ENCODE measurements at regions not wholly inside any gene's neighbourhood (a gene's known extent, or its start where the extent isn't known, plus 50 kb on each side); places are given as distances from the start of the nearest gene placed in this dataset.

DNA sequence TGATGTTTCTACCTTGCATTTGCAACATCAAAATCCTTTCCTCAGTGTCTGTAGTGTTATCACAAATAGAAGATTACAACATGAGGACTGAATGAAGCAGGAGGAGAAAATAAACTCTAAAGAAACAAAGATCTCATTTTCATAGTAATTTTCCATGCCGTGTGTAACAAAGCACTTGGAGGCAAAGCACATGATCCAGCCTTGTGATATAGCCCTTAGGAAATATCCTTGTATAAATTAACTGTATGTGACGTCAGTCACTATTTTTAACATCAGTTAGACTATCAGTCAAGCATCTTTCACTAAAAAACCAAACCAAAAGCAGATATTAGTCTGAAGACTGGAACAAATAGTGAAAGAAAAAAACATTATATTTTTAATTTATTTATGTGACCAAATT lies 492.1 kb upstream of the CNTNAP5 start:
- TF ChIP-seq EZH2 (IDR thresholded peaks at IDR 0.05; ENCODE audit: low read depth), result no peak
- TF ChIP-seq, protein P1, sequence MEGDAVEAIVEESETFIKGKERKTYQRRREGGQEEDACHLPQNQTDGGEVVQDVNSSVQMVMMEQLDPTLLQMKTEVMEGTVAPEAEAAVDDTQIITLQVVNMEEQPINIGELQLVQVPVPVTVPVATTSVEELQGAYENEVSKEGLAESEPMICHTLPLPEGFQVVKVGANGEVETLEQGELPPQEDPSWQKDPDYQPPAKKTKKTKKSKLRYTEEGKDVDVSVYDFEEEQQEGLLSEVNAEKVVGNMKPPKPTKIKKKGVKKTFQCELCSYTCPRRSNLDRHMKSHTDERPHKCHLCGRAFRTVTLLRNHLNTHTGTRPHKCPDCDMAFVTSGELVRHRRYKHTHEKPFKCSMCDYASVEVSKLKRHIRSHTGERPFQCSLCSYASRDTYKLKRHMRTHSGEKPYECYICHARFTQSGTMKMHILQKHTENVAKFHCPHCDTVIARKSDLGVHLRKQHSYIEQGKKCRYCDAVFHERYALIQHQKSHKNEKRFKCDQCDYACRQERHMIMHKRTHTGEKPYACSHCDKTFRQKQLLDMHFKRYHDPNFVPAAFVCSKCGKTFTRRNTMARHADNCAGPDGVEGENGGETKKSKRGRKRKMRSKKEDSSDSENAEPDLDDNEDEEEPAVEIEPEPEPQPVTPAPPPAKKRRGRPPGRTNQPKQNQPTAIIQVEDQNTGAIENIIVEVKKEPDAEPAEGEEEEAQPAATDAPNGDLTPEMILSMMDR (conservative IDR thresholded peaks at IDR 0.05), result no peak

All from PC-9 (cell line).